ENCODE measurements at regions not wholly inside any gene's neighbourhood (a gene's known extent, or its start where the extent isn't known, plus 50 kb on each side); places are given as distances from the start of the nearest gene placed in this dataset.
A peak's percentile ranks its signal among the peaks of the same experiment; 100 is the strongest.

GRCh38 chr18:68436485-68436884, 278.4 kb downstream of the TMX3 start:
- no peak for DNase-seq (ENCODE audit: insufficient read length, low spot score)
- FAIRE-seq = no peak
- no peak for TF ChIP-seq CTCF (IDR thresholded peaks at IDR 0.05; ENCODE audit: insufficient read depth, missing control alignments)

GRCh38 chr18:68435581-68435980, 279.3 kb downstream of the TMX3 start:
- TF ChIP-seq CTCF (IDR thresholded peaks at IDR 0.05; ENCODE audit: insufficient read depth, missing control alignments) = no peak
- DNase-seq (ENCODE audit: insufficient read length, low spot score) (no peak), FAIRE-seq (peak; percentile 99)

- FAIRE-seq = no peak
Observed at GRCh38 chr18:68431922-68432198, 283.0 kb downstream of the TMX3 start.

GRCh38 chr18:68431111-68431921, 283.6 kb downstream of the TMX3 start:
- DNase-seq (ENCODE audit: insufficient read length, low spot score) (no peak), FAIRE-seq (no peak)
- no peak for TF ChIP-seq CTCF (IDR thresholded peaks at IDR 0.05; ENCODE audit: insufficient read depth, missing control alignments)

More at GRCh38 chr18:68431922-68432198, 283.0 kb downstream of the TMX3 start:
- TF ChIP-seq CTCF (IDR thresholded peaks at IDR 0.05; ENCODE audit: insufficient read depth, missing control alignments) = no peak
- DNase-seq (ENCODE audit: insufficient read length, low spot score) = no peak

- FAIRE-seq (peak; percentile 25), DNase-seq (ENCODE audit: insufficient read length, low spot score) (no peak)
- no peak for TF ChIP-seq CTCF (IDR thresholded peaks at IDR 0.05; ENCODE audit: insufficient read depth, missing control alignments)
Observed at GRCh38 chr18:68429841-68430240, 285.1 kb downstream of the TMX3 start.

- FAIRE-seq = no peak
- DNase-seq (ENCODE audit: insufficient read length, low spot score) = no peak
- TF ChIP-seq CTCF (IDR thresholded peaks at IDR 0.05; ENCODE audit: insufficient read depth, missing control alignments) = no peak
Observed at GRCh38 chr18:68429111-68429510, 285.8 kb downstream of the TMX3 start.

GRCh38 chr18:68428661-68429060, 286.2 kb downstream of the TMX3 start:
- no peak for FAIRE-seq

More at GRCh38 chr18:68428661-68429060, 286.2 kb downstream of the TMX3 start:
- TF ChIP-seq CTCF (IDR thresholded peaks at IDR 0.05; ENCODE audit: insufficient read depth, missing control alignments) = no peak
- DNase-seq (ENCODE audit: insufficient read length, low spot score) = no peak

Data from D721Med (cell line).